Neural cell (in vitro differentiated cells): ENCODE measurements at regions not wholly inside any gene's neighbourhood (a gene's known extent, or its start where the extent isn't known, plus 50 kb on each side); places are given as distances from the start of the nearest gene placed in this dataset.

Source experiments
- CTCF ChIP-seq: fragments of 450-650 bp; IDR thresholded peaks from 2 replicates; pipeline ENCODE4 v1.5.1; 2014; ENCODE audit warnings: antibody characterized with exemption, mild to moderate bottlenecking, moderate library complexity; ENCODE audit not compliant: poor library complexity, severe bottlenecking
- RAD21 ChIP-seq: fragments of 450-650 bp; conservative IDR thresholded peaks from 2 replicates; pipeline ENCODE4 v1.6.1; 2014; ENCODE audit warnings: antibody characterized with exemption, mild to moderate bottlenecking, moderate library complexity
- REST ChIP-seq: IDR thresholded peaks from 2 replicates; pipeline ENCODE4 v1.6.1; 2012; ENCODE audit warnings: borderline replicate concordance

- no peak for TF ChIP-seq CTCF
- TF ChIP-seq REST, result no peak
- no peak for TF ChIP-seq RAD21
Measured at GRCh38 chr10:123509338-123509737, 156.8 kb upstream of the GPR26 start.
